ENCODE measurements at regions not wholly inside any gene's neighbourhood (a gene's known extent, or its start where the extent isn't known, plus 50 kb on each side); places are given as distances from the start of the nearest gene placed in this dataset.

DNA sequence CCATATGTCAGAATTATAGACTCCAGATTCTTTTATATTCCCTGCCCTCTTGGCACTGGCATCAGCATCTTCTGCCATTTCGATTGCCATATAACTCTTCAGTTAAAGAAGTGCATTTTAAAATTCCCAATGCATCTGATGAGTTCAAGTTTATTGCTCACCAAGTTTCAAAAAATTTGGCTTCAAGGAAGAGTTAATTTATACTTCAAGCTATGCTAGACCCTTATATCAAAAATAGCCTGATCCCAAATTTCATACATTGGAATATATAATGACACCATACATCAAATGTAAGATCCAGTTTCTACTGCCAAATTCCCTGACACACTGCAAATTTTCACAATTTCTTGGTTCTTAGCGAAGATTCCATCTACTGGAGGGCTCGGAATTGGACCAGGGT lies 1058.6 kb downstream of the NTRK3 start:
- Mint-ChIP-seq H3K27ac (ENCODE audit: unreplicated experiment) (no peak overlapping the region), H3K36me3 (ENCODE audit: insufficient read depth, unreplicated experiment) (no peaks in the 10 kb centered on the region), H3K4me1 (ENCODE audit: low read depth, unreplicated experiment) (no peaks in the 10 kb centered on the region), H3K27me3 (ENCODE audit: unreplicated experiment) (no peaks in the 10 kb centered on the region), H3K4me3 (ENCODE audit: low read depth, unreplicated experiment) (no peak overlapping the region), H3K9me3 (ENCODE audit: low read depth, unreplicated experiment) (peaks cover 25% of the 10 kb centered on the region)
- CTCF ChIA-PET = no interaction called here
- BruUV-seq (replicated peaks) = no TSS peak
- DNase-seq = no peak
- intact Hi-C loops (cut with micrococcal nuclease; ENCODE audit: unreplicated experiment) = no loop called here
- TF ChIP-seq, protein P1, sequence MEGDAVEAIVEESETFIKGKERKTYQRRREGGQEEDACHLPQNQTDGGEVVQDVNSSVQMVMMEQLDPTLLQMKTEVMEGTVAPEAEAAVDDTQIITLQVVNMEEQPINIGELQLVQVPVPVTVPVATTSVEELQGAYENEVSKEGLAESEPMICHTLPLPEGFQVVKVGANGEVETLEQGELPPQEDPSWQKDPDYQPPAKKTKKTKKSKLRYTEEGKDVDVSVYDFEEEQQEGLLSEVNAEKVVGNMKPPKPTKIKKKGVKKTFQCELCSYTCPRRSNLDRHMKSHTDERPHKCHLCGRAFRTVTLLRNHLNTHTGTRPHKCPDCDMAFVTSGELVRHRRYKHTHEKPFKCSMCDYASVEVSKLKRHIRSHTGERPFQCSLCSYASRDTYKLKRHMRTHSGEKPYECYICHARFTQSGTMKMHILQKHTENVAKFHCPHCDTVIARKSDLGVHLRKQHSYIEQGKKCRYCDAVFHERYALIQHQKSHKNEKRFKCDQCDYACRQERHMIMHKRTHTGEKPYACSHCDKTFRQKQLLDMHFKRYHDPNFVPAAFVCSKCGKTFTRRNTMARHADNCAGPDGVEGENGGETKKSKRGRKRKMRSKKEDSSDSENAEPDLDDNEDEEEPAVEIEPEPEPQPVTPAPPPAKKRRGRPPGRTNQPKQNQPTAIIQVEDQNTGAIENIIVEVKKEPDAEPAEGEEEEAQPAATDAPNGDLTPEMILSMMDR (IDR thresholded peaks at IDR 0.05; ENCODE audit: unreplicated experiment) = no peak

DNA sequence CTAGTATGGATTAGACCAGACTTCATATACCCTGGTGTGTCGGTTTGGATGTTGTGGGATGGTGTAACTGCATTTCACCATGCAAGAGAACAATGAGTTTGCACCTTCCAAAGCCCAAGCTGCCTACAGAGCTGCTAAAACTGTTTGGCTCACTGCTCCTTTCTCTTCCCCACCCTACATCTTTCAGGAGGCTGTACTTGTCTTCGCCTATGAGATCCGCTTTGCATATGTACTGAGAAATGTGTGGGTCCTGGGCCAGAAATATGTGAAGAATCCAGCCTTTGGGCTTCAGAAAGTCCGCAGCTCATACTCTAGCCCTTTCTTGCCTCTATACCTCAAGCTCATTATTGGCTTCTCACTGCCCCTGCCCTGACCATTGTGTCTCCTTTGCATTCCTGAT lies 1060.0 kb downstream of the NTRK3 start:
- Mint-ChIP-seq H3K36me3 (ENCODE audit: insufficient read depth, unreplicated experiment) (no peaks in the 10 kb centered on the region), H3K27me3 (ENCODE audit: unreplicated experiment) (no peaks in the 10 kb centered on the region), H3K9me3 (ENCODE audit: low read depth, unreplicated experiment) (peaks cover 25% of the 10 kb centered on the region), H3K4me1 (ENCODE audit: low read depth, unreplicated experiment) (no peaks in the 10 kb centered on the region), H3K4me3 (ENCODE audit: low read depth, unreplicated experiment) (no peak overlapping the region), H3K27ac (ENCODE audit: unreplicated experiment) (no peak overlapping the region)
- intact Hi-C loops (cut with micrococcal nuclease; ENCODE audit: unreplicated experiment) = no loop called here
- TF ChIP-seq, protein P1 (IDR thresholded peaks at IDR 0.05; ENCODE audit: unreplicated experiment) = no peak
- DNase-seq = no peak
- CTCF ChIA-PET = no interaction called here
- BruUV-seq (replicated peaks) = no TSS peak

DNA sequence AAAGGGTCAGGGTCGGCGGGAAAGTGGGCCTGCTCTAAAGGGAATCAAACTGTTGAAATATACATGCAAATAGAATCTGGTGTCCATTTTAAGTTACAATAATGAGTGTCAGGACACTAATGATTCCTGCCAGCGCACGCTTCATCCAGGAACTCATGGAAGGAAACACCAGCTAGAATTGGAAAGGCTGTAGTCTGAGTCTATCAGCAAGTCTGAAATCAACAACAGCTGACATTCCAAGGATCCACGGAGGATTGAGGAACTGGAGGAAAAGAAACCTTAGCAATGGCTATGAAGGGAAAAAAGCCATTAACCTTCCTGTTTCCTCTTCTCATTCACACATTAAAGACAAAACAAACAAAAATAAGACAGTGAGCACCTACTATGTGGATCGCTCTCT lies 1063.1 kb downstream of the NTRK3 start:
- Mint-ChIP-seq H3K36me3 (ENCODE audit: insufficient read depth, unreplicated experiment) (no peaks in the 10 kb centered on the region), H3K9me3 (ENCODE audit: low read depth, unreplicated experiment) (peaks cover 21% of the 10 kb centered on the region), H3K4me1 (ENCODE audit: low read depth, unreplicated experiment) (no peaks in the 10 kb centered on the region), H3K4me3 (ENCODE audit: low read depth, unreplicated experiment) (no peak overlapping the region), H3K27ac (ENCODE audit: unreplicated experiment) (no peak overlapping the region), H3K27me3 (ENCODE audit: unreplicated experiment) (no peaks in the 10 kb centered on the region)
- TF ChIP-seq, protein P1 (IDR thresholded peaks at IDR 0.05; ENCODE audit: unreplicated experiment) = no peak
- CTCF ChIA-PET = no interaction called here
- intact Hi-C loops (cut with micrococcal nuclease; ENCODE audit: unreplicated experiment) = no loop called here
- no peak for DNase-seq
- no TSS peak for BruUV-seq (replicated peaks)

DNA sequence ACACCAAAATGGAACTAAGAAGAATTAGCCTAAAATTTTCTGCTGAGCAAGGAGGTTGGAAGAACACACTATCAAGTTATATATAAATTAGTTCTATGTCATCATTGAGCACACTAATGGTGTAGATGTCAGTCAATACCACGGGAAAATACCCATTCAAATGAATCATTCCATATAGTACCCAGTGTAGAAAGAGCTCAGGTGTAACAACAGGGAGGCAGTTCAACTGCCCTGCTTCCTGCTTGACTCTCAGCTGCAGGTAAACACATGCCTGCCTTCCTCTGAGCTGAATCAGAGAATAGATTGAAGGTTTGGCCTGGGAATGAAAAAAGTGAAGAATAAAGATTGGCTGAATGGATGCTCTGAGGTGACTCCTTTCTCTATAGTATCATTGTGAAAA lies 1088.0 kb downstream of the AGBL1 start:
- CTCF ChIA-PET = no interaction called here
- H3K4me3 Mint-ChIP-seq (ENCODE audit: low read depth, unreplicated experiment) = no peak overlapping the region
- H3K9me3 Mint-ChIP-seq (ENCODE audit: low read depth, unreplicated experiment) = peaks cover 21% of the 10 kb centered on the region
- no peak for DNase-seq
- H3K27me3 Mint-ChIP-seq (ENCODE audit: unreplicated experiment) = no peaks in the 10 kb centered on the region
- BruUV-seq (replicated peaks) = no TSS peak
- intact Hi-C loops (cut with micrococcal nuclease; ENCODE audit: unreplicated experiment) = no loop called here
- H3K4me1 Mint-ChIP-seq (ENCODE audit: low read depth, unreplicated experiment) = no peaks in the 10 kb centered on the region
- H3K27ac Mint-ChIP-seq (ENCODE audit: unreplicated experiment) = no peak overlapping the region
- H3K36me3 Mint-ChIP-seq (ENCODE audit: insufficient read depth, unreplicated experiment) = no peaks in the 10 kb centered on the region
- TF ChIP-seq, protein P1 (IDR thresholded peaks at IDR 0.05; ENCODE audit: unreplicated experiment) = no peak

DNA sequence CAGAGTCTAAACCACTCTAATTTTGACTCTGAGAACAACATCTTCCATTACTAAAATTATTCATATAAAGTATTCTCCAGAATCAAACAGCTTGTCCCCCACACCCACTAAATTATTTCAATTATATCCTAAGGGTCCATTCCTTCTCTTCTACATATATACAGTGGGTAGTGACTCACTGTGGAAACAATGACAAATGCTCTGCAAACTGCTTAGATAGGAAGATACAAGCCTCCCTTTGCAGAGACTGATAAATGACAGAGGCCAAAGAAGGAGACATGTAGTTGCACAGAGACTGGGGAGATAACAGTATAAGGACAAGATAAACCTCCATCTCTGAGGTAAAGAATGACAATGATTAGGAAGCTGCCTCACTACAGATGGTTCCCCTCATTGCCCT lies 1087.4 kb downstream of the AGBL1 start:
- no peaks in the 10 kb centered on the region for H3K27me3 Mint-ChIP-seq (ENCODE audit: unreplicated experiment)
- BruUV-seq (replicated peaks) = no TSS peak
- intact Hi-C loops (cut with micrococcal nuclease; ENCODE audit: unreplicated experiment) = no loop called here
- DNase-seq = no peak
- no peak overlapping the region for H3K27ac Mint-ChIP-seq (ENCODE audit: unreplicated experiment)
- no peaks in the 10 kb centered on the region for H3K4me1 Mint-ChIP-seq (ENCODE audit: low read depth, unreplicated experiment)
- H3K36me3 Mint-ChIP-seq (ENCODE audit: insufficient read depth, unreplicated experiment) = no peaks in the 10 kb centered on the region
- TF ChIP-seq, protein P1 (IDR thresholded peaks at IDR 0.05; ENCODE audit: unreplicated experiment) = no peak
- no peak overlapping the region for H3K4me3 Mint-ChIP-seq (ENCODE audit: low read depth, unreplicated experiment)
- CTCF ChIA-PET = no interaction called here
- peaks cover 21% of the 10 kb centered on the region for H3K9me3 Mint-ChIP-seq (ENCODE audit: low read depth, unreplicated experiment)
